Stimulated activated CD4-positive, alpha-beta T cell treated with anti-CD3 and anti-CD28 coated beads, Interleukin-12 subunit alpha, Interleukin-12 subunit beta, amount 100 ng/mL, for 48 hours (primary cell): ENCODE measurements at regions not wholly inside any gene's neighbourhood (a gene's known extent, or its start where the extent isn't known, plus 50 kb on each side); places are given as distances from the start of the nearest gene placed in this dataset.

ENCODE experiments used
- DNase-seq, 3 donors: peaks; one replicate each; pipeline ENCODE4 v3.0.0-alpha.2; 2020; ENCODE audit warnings: low read depth in 2 of 3, low spot score in 1 of 3

DNA sequence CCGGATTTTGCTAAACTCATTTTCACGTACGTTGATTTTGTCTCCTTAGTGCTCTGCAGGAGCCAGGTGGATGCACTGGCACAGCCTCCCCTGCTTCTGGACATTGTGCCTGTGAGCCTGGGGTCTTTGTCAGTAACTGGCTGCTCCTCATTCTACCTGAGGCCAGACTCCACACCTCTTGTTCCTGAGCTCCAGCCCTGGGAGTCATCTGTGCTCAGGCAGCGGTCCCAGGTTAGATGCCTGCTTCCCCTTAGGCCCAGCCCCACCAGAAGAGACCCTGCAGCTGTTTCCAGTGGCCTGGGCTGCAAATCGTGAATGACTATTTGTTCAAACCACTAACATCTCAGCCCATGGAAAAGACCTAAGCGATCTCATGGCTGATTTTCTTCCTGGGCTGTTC, 129.1 kb downstream of the ERMARD start:
- DNase-seq: no peak

DNA sequence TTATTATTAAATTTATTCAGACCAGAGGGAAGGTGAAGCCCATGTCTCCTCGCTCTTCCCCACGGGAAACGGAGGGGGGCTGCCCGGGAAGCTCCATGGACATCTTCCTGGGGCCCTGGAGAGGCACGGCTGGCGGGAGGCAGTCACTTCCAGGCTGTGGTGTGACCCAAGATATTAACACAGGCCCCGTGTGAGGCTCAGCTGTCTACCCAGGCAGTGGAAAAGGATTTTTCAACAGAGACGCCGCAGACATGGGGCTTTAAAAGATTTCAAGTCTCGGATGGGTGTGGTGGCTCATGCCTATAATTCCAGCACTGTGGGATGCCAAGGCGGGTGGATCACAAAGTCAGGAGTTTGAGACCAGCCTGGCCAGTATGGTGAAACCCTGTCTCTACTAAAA, 117.9 kb downstream of the ERMARD start:
- no peak for DNase-seq

DNA sequence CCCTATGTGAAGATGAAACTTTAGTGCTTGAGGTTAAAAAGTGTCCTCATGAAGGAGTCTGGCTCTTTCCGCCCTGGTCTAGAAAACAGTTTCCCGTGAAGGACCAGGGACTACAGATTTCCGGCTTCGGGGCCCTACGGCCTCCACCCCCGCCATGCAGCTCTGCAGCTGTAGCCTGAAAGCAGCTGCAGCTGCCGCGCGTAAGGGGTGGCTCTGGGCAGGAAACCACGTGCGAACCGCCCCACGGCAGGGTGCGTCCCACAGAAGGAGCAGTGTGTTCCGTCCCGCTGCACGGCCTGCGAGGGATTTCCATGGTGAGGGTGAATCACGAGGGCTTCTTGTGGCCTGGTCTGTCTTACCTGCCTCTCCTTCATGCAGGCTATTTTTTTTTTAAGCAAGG, 117.0 kb downstream of the ERMARD start:
- peak; percentile 22 to 31 (median 30) for DNase-seq

DNA sequence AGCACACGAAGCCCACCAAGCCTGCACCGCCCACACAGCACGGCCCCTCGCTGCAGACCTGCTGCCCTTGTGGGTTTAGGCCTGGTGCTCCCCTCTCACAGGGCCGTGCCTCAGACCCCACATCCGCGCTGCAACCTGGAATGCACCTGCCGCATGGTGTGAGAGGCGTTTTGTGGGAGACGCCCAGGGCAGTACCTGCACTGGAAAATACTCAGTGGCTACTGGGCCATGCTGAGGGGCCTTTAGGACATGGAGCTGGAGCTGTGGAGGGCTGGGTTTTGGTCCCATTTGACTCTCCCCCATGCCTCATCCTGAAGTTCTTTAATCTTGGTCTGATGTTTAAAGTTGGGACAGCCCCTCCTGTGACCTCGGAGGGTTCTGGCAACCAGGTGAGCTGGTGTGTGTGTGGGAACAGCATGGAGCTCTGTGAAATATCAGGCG, 116.3 kb downstream of the ERMARD start:
- DNase-seq: no peak

DNA sequence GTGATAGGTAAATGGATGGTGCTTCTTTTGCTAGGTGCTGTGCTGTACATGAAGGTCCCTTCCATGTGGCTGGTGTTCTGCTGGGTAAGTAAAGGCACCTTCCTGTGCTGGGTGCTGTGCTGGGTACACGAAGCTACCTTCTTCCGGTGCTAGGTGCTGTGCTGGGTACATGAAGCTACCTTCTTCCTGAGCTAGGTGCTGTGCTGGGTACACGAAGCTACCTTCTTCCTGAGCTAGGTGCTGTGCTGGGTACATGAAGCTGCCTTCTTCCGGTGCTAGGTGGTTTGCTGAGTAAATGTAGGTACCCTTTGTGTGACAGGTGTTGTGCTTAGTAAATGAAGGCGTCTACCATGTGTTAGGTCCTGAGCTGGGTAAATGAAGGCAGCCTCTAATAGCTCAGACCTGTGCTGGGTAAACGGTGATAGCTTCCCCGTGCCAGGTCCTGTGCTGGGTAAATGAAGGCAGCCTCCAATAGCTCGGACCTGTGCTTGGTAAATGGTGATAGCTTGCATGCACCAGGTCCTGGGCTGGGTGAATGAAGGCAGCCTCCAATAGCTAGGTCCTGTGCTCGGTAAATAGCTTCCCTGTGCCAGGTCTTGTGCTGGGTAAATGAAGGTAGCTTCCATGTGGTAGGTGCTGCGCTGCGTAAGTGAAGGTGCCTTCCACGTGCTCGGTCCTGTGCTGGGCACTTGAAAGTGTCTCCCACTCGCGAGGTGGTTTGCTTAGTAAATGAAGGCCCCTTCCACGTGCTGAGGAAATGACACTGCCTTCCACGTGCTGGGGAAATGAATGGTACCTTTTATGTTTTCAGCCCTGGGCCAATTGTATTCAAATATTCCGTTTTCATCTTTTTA, 115.5 kb downstream of the ERMARD start:
- no peak for DNase-seq

DNA sequence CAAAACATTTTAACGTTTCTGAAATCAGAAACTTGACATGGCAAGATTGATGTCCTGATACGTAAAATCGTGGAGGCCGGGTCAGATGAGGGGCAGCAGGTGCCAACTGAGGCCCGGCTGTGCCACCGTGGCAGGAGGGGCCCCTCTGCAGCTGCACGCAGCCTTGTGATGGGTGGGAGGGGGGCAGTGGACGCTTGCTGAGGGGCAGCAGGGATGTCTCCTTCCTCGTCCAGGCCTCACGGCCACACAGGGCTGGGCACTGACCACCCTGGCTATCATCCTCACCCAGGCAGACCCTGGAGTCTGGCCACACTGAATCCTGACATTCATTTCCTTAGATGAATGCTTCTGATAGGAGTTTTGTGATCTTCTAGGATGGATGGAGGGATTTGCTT, 114.7 kb downstream of the ERMARD start:
- no peak for DNase-seq

DNA sequence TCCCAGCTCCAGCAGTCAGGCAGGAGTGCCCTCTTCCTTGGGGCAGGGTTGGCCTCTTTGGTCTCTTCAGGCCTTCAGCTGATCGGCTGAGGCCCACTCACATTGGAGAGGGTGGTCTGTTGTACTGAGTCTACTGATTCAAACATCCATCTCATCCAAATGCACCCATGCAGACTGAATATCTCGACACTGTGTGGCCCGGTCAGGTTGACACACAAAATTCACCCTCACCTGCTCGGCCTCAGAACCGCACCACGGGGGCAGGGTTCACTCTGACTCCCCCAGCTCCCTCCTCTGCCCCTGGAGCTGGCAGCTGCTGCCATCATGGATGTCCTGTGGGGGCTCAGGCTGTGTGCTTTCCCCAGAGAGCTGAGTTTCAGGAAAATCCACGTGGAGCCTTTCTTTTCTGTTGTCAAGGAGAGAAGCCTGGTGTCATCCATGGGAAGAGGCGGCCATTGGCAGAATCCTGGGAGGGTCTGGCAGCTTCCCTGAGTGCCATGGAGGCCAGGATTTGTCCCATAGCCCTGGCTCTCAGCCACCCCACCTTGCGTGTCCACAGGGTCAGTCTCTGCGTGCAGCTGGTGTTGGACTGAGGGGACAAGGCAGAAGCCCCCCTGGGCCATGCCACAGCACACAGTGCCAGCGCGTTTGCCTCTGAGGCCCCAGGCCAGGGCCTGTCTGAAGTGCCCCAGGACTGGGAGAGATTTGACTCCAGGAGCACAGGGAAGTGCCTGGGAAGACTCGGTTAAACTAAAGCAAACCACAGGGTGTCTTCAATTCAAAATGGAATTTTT, 114.1 kb downstream of the ERMARD start:
- DNase-seq: no peak

DNA sequence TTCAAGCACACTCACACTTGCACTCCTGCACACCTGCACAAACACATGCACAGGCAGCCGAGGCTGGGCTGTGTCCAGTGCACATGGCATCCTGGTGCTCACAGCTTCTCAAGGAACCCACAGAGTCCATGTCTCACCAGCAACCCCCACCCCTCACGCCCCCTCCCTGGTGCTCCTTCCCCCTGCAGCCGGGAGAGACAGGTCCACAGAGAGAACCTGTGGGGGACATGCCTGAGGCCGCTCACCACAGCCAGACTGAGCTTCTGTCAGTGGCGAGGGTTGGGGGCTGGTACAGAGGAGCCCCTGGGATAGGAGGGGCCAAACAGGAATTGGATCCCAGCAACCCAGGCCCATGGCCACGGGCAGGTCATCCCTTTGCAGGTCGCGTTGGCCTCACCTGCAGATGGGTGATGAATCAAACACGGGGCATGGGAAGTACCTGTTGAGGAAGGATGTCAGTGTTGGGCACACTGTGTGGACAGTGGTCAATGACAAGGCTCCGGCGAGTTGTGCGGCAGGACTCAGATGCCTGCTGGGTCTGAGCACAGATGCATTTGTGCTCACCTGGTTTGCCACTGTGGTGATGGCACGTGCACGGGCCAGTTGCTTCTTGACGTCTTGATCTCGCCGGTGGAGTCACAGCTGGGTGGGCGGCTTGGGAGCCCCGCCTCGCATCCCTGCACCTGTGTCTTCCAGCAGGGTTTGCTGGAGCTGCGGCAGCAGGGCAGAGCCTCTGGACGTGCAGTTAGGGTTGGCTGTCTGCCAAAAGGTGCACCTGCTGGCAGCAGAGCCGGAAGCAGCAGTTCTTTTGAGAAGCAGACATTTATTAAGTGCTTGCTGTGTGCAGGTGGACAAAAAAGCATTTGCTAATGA, 113.0 kb downstream of the ERMARD start:
- no peak for DNase-seq

DNA sequence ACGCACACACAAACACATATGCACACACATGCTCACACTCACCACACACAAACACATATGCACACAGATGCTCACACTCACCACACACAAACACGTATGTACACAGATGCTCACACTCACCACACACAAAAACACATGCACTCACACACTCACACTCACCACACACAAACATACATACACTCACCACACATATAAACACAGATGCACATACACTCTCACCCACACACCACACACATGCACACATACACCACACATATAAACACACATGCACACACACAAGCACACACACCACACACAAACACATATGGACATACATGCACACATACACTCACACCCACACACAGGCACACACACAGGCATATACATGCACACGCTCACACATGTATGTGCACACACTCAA, 112.3 kb downstream of the ERMARD start:
- DNase-seq: no peak

DNA sequence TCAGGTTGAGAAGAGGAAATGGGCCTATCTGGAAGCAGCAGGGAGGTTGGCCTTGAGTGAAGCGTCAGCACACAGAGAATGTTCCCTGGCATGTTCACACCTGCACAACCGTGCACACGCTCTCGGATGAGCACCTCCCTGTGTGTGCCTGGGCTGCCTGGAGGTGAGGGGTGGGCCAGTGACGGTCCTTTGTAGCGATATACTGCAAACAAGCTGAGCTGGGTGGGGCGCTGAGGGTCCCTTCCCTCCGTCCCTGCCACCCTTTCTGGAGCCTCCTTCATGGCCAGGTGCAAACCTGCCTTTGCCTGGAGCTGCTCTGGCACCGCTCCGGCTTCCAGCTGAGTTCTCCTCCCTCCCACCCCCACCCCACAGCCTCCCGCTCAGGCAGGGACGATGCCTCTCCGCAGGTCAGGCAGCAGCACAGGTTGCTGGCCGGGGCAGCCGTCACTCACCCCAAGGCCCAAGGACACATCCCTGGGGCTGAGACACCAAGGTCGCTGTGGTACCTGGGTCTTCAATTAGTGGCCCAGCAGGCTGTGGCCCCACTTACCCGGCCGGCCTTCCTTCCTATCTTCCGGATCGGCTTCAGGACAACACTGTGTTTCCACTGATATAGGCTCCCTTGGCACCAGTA, 111.6 kb downstream of the ERMARD start:
- DNase-seq: no peak

DNA sequence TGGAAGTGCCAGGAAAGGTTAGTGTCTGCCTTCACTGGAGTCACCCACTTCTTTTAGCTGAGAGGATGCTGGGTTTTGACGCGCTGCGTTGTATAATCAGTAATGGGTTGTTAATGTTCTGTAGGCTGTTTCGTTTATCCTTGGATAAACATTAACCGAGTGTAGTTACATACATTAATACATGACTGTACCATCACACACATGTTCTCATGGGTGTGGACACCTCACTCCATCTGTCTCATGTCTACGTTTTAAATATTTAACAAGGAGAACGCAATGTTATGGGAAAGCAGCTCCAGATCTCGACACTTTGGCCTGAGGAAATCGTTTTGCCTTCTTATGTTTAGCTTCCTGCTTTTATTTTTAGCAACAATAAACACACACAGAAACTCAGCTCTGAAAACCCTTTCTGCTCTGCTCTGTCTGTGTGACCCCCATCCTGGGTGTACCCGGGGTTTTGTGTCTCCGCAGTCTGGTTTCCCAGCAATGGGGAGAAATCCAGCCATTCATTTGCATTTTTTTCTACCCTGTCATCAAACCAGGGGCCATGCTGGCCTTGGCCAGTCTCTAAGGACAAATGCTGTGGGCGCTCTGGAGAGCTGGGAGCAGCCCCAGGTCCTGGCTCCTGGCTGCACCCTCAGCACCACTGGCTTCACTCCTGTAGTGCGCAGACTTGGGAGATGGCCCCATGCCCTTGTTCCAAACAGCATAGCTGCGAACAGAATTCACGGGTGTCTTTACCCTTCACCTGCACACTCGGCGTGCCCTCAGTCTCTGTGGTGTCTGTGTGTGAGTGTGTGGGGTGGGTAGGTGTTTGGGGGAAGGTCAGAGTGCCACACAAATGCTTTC, 110.8 kb downstream of the ERMARD start:
- no peak for DNase-seq

DNA sequence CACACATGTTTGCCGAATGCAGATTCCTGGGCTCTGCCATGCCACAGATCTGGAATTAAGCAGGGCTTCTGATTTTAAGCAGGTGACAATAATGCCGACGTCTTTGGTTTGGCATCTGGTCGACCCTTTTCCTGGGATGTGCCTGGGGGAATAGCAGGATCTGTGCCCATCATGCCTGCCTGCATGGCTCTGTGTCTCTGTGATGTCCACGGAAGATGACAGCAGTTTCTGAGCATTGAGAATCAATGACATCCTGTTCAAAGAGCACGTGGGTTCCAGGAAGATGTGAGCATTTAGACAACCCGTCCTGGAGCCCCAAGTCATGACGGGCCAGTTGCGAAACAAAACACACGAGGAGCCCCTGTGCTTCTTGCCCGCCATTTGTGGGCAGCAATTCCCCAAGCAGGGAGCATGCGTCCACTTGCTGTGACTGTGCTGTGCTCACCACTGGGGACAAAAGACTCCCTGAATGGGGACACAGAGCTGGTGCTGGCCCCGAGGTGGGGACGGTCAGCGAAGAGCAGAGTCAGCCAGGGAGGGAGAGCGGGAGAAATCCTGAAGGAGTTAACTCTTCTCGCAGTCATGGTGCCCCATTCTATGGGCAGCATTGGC, 110.1 kb downstream of the ERMARD start:
- no peak for DNase-seq

DNA sequence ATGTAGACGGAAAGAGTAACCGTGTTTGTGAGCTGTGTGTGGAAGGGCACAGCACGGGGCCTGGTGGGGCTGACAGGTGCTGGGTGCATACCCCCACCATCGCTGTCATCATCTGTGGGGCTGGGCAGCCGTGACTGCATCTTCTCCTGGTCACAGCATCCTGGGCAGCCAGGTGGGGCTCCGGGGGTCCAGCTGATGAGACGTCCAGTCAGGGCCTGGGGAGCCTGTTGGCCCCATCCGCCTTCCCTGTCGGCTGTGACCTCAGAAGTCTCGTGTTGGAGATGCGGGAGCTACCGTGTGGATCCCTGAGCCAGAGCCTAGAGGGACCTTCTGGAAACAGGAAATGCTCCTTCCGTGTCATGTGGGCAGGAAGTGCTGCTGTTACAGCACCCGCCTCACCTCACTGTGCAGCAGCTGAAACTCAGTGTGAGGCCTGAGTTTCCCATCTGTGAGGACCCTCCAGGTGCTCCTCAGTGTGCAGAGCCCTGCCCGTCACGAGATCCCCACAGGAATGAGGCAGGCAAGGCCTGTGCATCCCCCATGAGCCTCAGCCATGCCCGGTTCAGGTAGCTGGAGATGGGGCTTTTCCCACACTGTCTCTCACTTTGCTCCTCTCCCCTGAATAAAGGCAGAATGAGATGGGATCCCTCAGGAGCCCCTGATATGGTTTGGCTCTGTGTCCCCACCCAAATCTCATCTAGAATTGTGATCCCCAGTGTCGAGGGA, 108.7 kb downstream of the ERMARD start:
- DNase-seq: no peak

DNA sequence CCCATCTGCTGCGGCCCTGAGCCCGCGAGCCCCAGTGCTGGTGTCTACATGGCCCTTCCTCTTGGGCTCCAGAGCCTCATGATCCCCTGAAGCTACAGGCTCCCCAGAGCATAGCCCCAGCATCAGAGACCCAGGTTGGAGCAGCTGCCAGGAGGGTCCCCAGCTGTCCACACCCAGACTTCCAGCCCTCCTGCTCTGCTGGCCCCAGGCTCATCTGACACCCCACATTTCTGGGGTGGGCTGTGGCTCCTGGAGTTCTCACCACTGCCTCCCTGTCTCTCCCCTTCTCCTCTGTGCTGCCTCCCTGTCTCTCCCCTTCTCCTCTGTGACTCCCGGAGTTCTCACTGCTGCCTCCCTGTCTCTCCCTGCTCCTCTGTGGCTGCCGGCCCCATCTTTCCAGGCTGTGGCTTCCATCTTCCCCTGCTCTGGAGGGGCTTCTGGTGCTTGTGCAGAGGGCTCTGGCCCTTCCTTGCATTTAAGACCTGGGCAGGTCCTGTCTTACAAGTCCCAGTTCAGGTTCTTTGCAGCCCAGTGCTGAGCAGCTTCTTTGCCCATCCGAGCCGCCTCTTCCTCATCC, 108.1 kb downstream of the ERMARD start:
- no peak for DNase-seq

DNA sequence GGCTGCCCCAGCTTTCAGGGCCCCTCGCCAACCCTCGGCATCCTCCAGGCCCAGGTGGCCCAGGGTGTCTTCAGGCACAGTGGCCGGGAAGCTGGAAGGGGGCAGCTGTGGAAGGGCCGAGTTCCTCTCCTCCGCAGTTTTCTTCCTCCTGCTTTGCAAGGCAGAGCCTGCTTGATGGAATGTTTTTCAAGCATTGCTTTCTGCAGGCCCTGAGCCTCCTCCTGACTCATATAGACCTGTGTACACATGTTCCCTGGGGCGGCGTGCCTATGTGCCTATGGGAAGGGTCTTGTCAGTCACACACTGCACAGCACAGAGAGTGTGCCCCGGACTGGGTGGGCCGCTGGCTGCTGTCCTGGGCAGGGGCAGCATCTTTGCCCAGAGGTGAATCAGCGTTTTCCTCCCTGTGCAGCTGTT, 107.5 kb downstream of the ERMARD start:
- DNase-seq: no peak

DNA sequence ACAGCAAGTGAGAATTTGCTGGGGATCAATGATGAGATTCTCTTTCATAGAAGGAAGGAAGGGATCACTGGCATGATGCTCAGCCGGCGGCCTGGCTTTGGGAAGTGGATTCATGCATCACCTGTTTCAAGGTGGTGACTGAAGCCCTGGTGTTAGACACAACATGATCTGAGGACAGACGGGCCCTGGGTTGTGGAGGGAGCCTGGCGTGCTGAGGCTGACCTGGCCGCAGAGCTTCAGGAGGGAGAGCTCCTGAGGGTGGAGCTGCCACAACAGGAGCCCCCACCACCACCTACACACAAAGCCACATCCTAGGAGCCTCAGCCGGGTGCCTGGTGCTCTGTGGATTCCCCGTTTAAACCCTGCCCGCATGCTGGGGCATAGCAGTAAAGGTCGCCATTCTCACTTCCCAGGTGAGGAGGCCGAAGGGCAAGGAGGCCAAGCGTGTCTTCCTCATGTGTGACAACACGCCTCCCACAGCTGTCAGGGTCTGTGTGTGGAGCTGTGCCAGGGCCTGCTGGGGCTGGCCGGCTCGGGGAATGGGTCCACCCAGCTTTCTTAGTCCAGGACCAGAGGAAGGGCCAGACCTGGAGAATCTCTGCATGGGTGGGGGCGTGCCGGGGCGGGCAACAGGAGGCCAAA, 107.0 kb downstream of the ERMARD start:
- DNase-seq: no peak

DNA sequence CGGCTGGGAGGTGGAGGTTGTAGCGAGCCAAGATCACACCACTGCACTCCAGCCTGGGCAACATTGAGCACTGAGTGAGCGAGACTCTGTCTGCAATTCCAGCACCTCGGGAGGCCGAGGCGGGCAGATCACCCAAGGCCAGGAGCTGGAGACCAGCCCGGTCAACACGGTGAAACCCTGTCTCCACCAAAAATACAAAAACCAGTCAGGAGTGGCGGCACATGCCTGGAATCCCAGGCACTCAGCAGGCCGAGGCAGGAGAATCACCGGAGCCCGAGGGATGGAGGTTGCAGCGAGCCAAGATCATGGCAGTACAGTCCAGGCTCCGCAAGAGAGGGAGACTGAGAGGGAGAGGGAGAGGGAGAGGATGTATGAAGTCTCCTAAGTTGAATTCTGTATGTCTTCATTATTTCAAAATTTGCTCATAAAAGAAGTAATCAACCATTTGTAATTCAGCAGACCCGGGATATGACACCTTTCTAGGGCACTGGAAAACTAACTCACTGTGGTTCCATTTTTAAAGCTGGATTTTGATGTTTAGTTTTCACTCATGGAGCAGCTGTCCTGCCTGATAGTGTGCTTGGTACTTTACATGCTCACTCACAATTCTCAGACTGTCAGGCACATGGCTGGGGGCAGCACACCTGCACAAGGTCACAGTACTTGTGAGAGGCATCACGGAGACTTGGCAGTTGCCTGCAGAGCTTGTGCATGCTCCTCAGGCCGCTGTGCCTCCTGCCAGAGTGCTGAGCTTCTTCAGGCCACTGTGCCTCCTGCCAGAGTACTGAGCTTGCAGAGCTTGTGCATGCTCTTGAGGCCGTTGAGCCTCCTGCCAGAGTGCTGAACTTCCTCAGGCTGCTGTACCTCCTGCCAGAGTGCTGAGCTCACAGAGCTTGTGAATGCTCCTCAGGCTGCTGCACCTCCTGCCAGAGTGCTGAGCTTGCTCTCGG, 106.2 kb downstream of the ERMARD start:
- DNase-seq: no peak
